ENCODE measurements at regions not wholly inside any gene's neighbourhood (a gene's known extent, or its start where the extent isn't known, plus 50 kb on each side); places are given as distances from the start of the nearest gene placed in this dataset.
A peak's percentile ranks its signal among the peaks of the same experiment; 100 is the strongest.

- DNase-seq = no peak
These were observed 344.6 kb upstream of the LRRC7 start for GRCh38 chr1:69223156-69223555.

GRCh38 chr1:69228501-69228900, 339.2 kb upstream of the LRRC7 start:
- no peak for DNase-seq

- DNase-seq = no peak
These were observed 337.5 kb upstream of the LRRC7 start for GRCh38 chr1:69230208-69230607.

- no peak for DNase-seq
These were observed 334.3 kb upstream of the LRRC7 start for GRCh38 chr1:69233463-69233862.

- DNase-seq = no peak
These were observed 323.5 kb upstream of the LRRC7 start for GRCh38 chr1:69244211-69244610.

GRCh38 chr1:69246109-69246508, 321.6 kb upstream of the LRRC7 start:
- DNase-seq = peak in 3 of 58 donors; percentile 4 to 6 (median 6)

GRCh38 chr1:69246710-69247109, 321.0 kb upstream of the LRRC7 start:
- DNase-seq = no peak

- no peak for DNase-seq
These were observed 315.0 kb upstream of the LRRC7 start for GRCh38 chr1:69252696-69253095.

- no peak for DNase-seq
These were observed 311.7 kb upstream of the LRRC7 start for GRCh38 chr1:69256036-69256435.

- no peak for DNase-seq
These were observed 308.9 kb upstream of the LRRC7 start for GRCh38 chr1:69258842-69259241.

GRCh38 chr1:69263921-69264391, 303.8 kb upstream of the LRRC7 start:
- peak in 1 of 58 donors; percentile 4 for DNase-seq

GRCh38 chr1:69269491-69269890, 298.2 kb upstream of the LRRC7 start:
- no peak for DNase-seq

- DNase-seq = no peak
These were observed 296.1 kb upstream of the LRRC7 start for GRCh38 chr1:69271587-69272125.

- DNase-seq = no peak
These were observed 295.0 kb upstream of the LRRC7 start for GRCh38 chr1:69272684-69273083.

- DNase-seq = no peak
These were observed 288.8 kb upstream of the LRRC7 start for GRCh38 chr1:69278923-69279322.

- no peak for DNase-seq
These were observed 284.2 kb upstream of the LRRC7 start for GRCh38 chr1:69283516-69283915.

GRCh38 chr1:69284508-69284907, 283.2 kb upstream of the LRRC7 start:
- DNase-seq = no peak

GRCh38 chr1:69288416-69288815, 279.3 kb upstream of the LRRC7 start:
- no peak for DNase-seq

GRCh38 chr1:69290291-69290690, 277.4 kb upstream of the LRRC7 start:
- DNase-seq = no peak

- peak in 1 of 58 donors; percentile 5 for DNase-seq
These were observed 276.2 kb upstream of the LRRC7 start for GRCh38 chr1:69291541-69291940.

GRCh38 chr1:69292833-69293232, 274.9 kb upstream of the LRRC7 start:
- DNase-seq = no peak

GRCh38 chr1:69294171-69294570, 273.6 kb upstream of the LRRC7 start:
- DNase-seq = no peak

GRCh38 chr1:69295265-69295664, 272.5 kb upstream of the LRRC7 start:
- no peak for DNase-seq

GRCh38 chr1:69305621-69306020, 262.1 kb upstream of the LRRC7 start:
- DNase-seq = no peak
